Mucosa of gallbladder (tissue), 1 donor: ENCODE measurements at regions not wholly inside any gene's neighbourhood (a gene's known extent, or its start where the extent isn't known, plus 50 kb on each side); places are given as distances from the start of the nearest gene placed in this dataset.
"Not testable (repeated sequence)": the region's sequence is repeated elsewhere in the genome, so short reads cannot be mapped to it uniquely, and the experiment has no call there.

Experiments used
- DNase-seq: peaks from one replicate; pipeline ENCODE4 v3.0.0-alpha.2; 2020; ENCODE audit warnings: low spot score
- donor health status: DM: no; HTN: no; CAD: no.

GRCh38 chr4:170803492-170803891 lies 713.7 kb upstream of the AADAT start:
- DNase-seq, result no peak

GRCh38 chr4:170801771-170802170 lies 712.0 kb upstream of the AADAT start:
- DNase-seq, result no peak

GRCh38 chr4:170794525-170794924 lies 704.8 kb upstream of the AADAT start:
- no peak for DNase-seq

GRCh38 chr4:170788540-170789051 lies 698.8 kb upstream of the AADAT start:
- DNase-seq, result not testable (repeated sequence)

- no peak for DNase-seq
Measured at GRCh38 chr4:170777663-170778062, 687.9 kb upstream of the AADAT start.

- no peak for DNase-seq
Measured at GRCh38 chr4:170776983-170777382, 687.2 kb upstream of the AADAT start.

- DNase-seq, result no peak
Measured at GRCh38 chr4:170775851-170776250, 686.1 kb upstream of the AADAT start.

GRCh38 chr4:170773709-170774273 lies 684.0 kb upstream of the AADAT start:
- DNase-seq, result no peak

GRCh38 chr4:170772429-170772828 lies 682.7 kb upstream of the AADAT start:
- DNase-seq, result no peak

- no peak for DNase-seq
Measured at GRCh38 chr4:170770664-170771063, 680.9 kb upstream of the AADAT start.

- DNase-seq, result no peak
Measured at GRCh38 chr4:170769862-170770261, 680.1 kb upstream of the AADAT start.

GRCh38 chr4:170758988-170759387 lies 669.2 kb upstream of the AADAT start:
- DNase-seq, result no peak

GRCh38 chr4:170750519-170750918 lies 660.8 kb upstream of the AADAT start:
- no peak for DNase-seq

GRCh38 chr4:170748975-170749374 lies 659.2 kb upstream of the AADAT start:
- DNase-seq, result no peak

- no peak for DNase-seq
Measured at GRCh38 chr4:170743633-170744032, 653.9 kb upstream of the AADAT start.

GRCh38 chr4:170741856-170742255 lies 652.1 kb upstream of the AADAT start:
- DNase-seq, result no peak

- DNase-seq, result no peak
Measured at GRCh38 chr4:170736710-170737109, 647.0 kb upstream of the AADAT start.

GRCh38 chr4:170729897-170730296 lies 640.1 kb upstream of the AADAT start:
- no peak for DNase-seq

GRCh38 chr4:170729236-170729635 lies 639.5 kb upstream of the AADAT start:
- DNase-seq, result no peak

GRCh38 chr4:170724191-170724590 lies 634.4 kb upstream of the AADAT start:
- no peak for DNase-seq

- DNase-seq, result no peak
Measured at GRCh38 chr4:170723171-170723570, 633.4 kb upstream of the AADAT start.

GRCh38 chr4:170721812-170722373 lies 632.1 kb upstream of the AADAT start:
- DNase-seq, result no peak

- no peak for DNase-seq
Measured at GRCh38 chr4:170716868-170717267, 627.1 kb upstream of the AADAT start.

- no peak for DNase-seq
Measured at GRCh38 chr4:170705907-170706306, 616.2 kb upstream of the AADAT start.
